ENCODE measurements at regions not wholly inside any gene's neighbourhood (a gene's known extent, or its start where the extent isn't known, plus 50 kb on each side); places are given as distances from the start of the nearest gene placed in this dataset.

- TF ChIP-seq EZH2 (IDR thresholded peaks at IDR 0.05; ENCODE audit: borderline replicate concordance, low read length) (no peak), CTCF (conservative IDR thresholded peaks at IDR 0.05 in 1 of 2, IDR thresholded peaks at IDR 0.05 in 1 of 2; ENCODE audit: extremely low read depth in 1 of 2, insufficient read depth in 1 of 2, low read depth in 1 of 2, low read length in 2 of 2) (no peak)
Measured at GRCh38 chr1:22375601-22376000, 76.0 kb upstream of the ZBTB40 start.
